ENCODE measurements at regions not wholly inside any gene's neighbourhood (a gene's known extent, or its start where the extent isn't known, plus 50 kb on each side); places are given as distances from the start of the nearest gene placed in this dataset.

DNA sequence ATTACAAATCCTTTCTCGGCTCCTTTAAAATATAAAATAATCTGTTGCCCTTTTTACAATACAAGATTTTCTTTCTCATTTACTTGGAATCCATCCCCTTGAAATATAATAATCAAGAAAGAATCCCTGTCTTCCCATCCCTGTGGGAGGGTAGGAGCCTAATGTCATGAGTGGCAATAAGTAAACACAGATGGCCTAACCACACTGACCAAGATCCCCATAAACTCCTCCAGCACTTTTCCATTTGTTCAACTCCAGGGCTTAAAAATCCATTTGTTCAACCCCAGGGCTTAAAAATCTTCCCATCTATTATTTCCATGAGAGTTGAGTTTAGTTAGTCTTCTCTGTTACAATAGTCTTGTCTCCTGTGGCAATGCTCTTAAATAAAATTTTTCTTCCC is 297.6 kb downstream of the CDH7 start:
- H3K9ac ChIP-seq (ENCODE audit: control insufficient read depth, insufficient read depth, low read length), result no peak overlapping the region
- WGBS (ENCODE audit: insufficient coverage, insufficient replicate concordance, low lambda C conversion rate, missing lambda C conversion rate), result 8% methylated on average over 1 of the region's 1 CpG
- POLR2A ChIA-PET, result no interaction called here
- no peaks in the 10 kb centered on the region for H3K9me3 ChIP-seq (replicated peaks; ENCODE audit: control insufficient read depth, insufficient read depth, low read length)
- FAIRE-seq (no peak), DNase-seq (ENCODE audit: low read depth, low spot score) (no peak), ATAC-seq (no peak)
- no peaks in the 10 kb centered on the region for H3K4me1 ChIP-seq (ENCODE audit: control insufficient read depth, insufficient read depth, low read length)
- no peaks in the 10 kb centered on the region for H3K36me3 ChIP-seq (ENCODE audit: control insufficient read depth in 2 of 2, insufficient read depth in 2 of 2, low read length in 1 of 2)
- RAD21 ChIA-PET (ENCODE audit: unreplicated experiment), result no interaction called here
- intact Hi-C loops (cut with micrococcal nuclease; ENCODE audit: unreplicated experiment), result no loop called here
- in situ Hi-C loops (cut with MboI), result no loop called here
- no peak overlapping the region for H2AFZ ChIP-seq (ENCODE audit: control insufficient read depth, low read depth, low read length)
- no peak overlapping the region for H3K4me3 ChIP-seq
- H3K4me2 ChIP-seq (ENCODE audit: control insufficient read depth, insufficient read depth), result no peak overlapping the region
- SMC1A ChIA-PET (ENCODE audit: uncharacterized antibody, unreplicated experiment), result no interaction called here
- H3K27me3 ChIP-seq (replicated peaks in 1 of 2; ENCODE audit: control insufficient read depth in 2 of 2, insufficient read depth in 2 of 2, low read length in 1 of 2), result no peaks in the 10 kb centered on the region
- no peak overlapping the region for H3K27ac ChIP-seq (ENCODE audit: control insufficient read depth, insufficient read depth)
- BruUV-seq (replicated peaks), result no TSS peak
- no peaks in the 10 kb centered on the region for H3K79me2 ChIP-seq (ENCODE audit: control insufficient read depth, insufficient read depth, low read length)
- CTCF ChIA-PET, result no interaction called here
- no peaks in the 10 kb centered on the region for H4K20me1 ChIP-seq (ENCODE audit: control insufficient read depth, insufficient read depth)
- TF ChIP-seq MTA2 (IDR thresholded peaks at IDR 0.05; ENCODE audit: low read depth) (no peak), SPI1 (IDR thresholded peaks at IDR 0.05; ENCODE audit: borderline replicate concordance, insufficient read depth, low read depth, low read length) (no peak), ATF7 (IDR thresholded peaks at IDR 0.05; ENCODE audit: low read depth) (no peak), PAX5 (IDR thresholded peaks at IDR 0.05; ENCODE audit: borderline replicate concordance, low read depth, low read length) (no peak), MYB (IDR thresholded peaks at IDR 0.05; ENCODE audit: borderline replicate concordance, low read depth, low read length) (no peak), TAF1 (IDR thresholded peaks at IDR 0.05; ENCODE audit: borderline replicate concordance, low read depth, low read length) (no peak), NR2F1 (conservative IDR thresholded peaks at IDR 0.05) (no peak), SUPT20H (IDR thresholded peaks at IDR 0.05; ENCODE audit: borderline replicate concordance, control insufficient read depth, low read depth, low read length) (no peak), CUX1 (IDR thresholded peaks at IDR 0.05; ENCODE audit: insufficient replicate concordance, low read depth, low read length) (no peak), BACH1 (IDR thresholded peaks at IDR 0.05; ENCODE audit: borderline replicate concordance) (no peak), PBX3 (IDR thresholded peaks at IDR 0.05; ENCODE audit: insufficient replicate concordance, low read depth, low read length) (no peak), SRF (IDR thresholded peaks at IDR 0.05; ENCODE audit: low read depth in 2 of 2, low read length in 2 of 2) (no peak)
- TF ChIP-seq, protein P1, sequence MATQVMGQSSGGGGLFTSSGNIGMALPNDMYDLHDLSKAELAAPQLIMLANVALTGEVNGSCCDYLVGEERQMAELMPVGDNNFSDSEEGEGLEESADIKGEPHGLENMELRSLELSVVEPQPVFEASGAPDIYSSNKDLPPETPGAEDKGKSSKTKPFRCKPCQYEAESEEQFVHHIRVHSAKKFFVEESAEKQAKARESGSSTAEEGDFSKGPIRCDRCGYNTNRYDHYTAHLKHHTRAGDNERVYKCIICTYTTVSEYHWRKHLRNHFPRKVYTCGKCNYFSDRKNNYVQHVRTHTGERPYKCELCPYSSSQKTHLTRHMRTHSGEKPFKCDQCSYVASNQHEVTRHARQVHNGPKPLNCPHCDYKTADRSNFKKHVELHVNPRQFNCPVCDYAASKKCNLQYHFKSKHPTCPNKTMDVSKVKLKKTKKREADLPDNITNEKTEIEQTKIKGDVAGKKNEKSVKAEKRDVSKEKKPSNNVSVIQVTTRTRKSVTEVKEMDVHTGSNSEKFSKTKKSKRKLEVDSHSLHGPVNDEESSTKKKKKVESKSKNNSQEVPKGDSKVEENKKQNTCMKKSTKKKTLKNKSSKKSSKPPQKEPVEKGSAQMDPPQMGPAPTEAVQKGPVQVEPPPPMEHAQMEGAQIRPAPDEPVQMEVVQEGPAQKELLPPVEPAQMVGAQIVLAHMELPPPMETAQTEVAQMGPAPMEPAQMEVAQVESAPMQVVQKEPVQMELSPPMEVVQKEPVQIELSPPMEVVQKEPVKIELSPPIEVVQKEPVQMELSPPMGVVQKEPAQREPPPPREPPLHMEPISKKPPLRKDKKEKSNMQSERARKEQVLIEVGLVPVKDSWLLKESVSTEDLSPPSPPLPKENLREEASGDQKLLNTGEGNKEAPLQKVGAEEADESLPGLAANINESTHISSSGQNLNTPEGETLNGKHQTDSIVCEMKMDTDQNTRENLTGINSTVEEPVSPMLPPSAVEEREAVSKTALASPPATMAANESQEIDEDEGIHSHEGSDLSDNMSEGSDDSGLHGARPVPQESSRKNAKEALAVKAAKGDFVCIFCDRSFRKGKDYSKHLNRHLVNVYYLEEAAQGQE (IDR thresholded peaks at IDR 0.05; ENCODE audit: low read depth, low read length), result no peak
